Retinal pigment epithelial cell (primary cell): ENCODE measurements at regions not wholly inside any gene's neighbourhood (a gene's known extent, or its start where the extent isn't known, plus 50 kb on each side); places are given as distances from the start of the nearest gene placed in this dataset.

Experiments used
- DNase-seq: peaks from one replicate; pipeline ENCODE4 v3.0.0-alpha.2; 2010; ENCODE audit warnings: low read depth
- H3K4me3 ChIP-seq: 2 replicates; pipeline ENCODE4 v1.5.1; 2011; ENCODE audit warnings: mild to moderate bottlenecking, low read length, control low read depth, moderate library complexity
- TF ChIP-seq, protein P1 (sequence below): conservative IDR thresholded peaks from 2 replicates; pipeline ENCODE4 v1.5.1; 2011; ENCODE audit warnings: low read depth, low read length, control low read depth, inconsistent platforms

- DNase-seq: no peak
- TF ChIP-seq, protein P1, sequence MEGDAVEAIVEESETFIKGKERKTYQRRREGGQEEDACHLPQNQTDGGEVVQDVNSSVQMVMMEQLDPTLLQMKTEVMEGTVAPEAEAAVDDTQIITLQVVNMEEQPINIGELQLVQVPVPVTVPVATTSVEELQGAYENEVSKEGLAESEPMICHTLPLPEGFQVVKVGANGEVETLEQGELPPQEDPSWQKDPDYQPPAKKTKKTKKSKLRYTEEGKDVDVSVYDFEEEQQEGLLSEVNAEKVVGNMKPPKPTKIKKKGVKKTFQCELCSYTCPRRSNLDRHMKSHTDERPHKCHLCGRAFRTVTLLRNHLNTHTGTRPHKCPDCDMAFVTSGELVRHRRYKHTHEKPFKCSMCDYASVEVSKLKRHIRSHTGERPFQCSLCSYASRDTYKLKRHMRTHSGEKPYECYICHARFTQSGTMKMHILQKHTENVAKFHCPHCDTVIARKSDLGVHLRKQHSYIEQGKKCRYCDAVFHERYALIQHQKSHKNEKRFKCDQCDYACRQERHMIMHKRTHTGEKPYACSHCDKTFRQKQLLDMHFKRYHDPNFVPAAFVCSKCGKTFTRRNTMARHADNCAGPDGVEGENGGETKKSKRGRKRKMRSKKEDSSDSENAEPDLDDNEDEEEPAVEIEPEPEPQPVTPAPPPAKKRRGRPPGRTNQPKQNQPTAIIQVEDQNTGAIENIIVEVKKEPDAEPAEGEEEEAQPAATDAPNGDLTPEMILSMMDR: no peak
- H3K4me3 ChIP-seq: no peak overlapping the region
These were observed 398.3 kb upstream of the NPVF start for GRCh38 chr7:25626451-25627131.

- TF ChIP-seq, protein P1: no peak
- H3K4me3 ChIP-seq: no peak overlapping the region
- DNase-seq: no peak
These were observed 400.2 kb upstream of the NPVF start for GRCh38 chr7:25628446-25628845.

GRCh38 chr7:25632616-25633015 is 404.3 kb upstream of the NPVF start:
- TF ChIP-seq, protein P1: no peak
- no peak for DNase-seq
- H3K4me3 ChIP-seq: no peak overlapping the region

GRCh38 chr7:25633426-25634036 is 405.2 kb upstream of the NPVF start:
- no peak for DNase-seq
- no peak overlapping the region for H3K4me3 ChIP-seq
- TF ChIP-seq, protein P1: no peak

GRCh38 chr7:25636168-25636567 is 407.9 kb upstream of the NPVF start:
- DNase-seq: no peak
- TF ChIP-seq, protein P1: no peak
- no peak overlapping the region for H3K4me3 ChIP-seq

DNA sequence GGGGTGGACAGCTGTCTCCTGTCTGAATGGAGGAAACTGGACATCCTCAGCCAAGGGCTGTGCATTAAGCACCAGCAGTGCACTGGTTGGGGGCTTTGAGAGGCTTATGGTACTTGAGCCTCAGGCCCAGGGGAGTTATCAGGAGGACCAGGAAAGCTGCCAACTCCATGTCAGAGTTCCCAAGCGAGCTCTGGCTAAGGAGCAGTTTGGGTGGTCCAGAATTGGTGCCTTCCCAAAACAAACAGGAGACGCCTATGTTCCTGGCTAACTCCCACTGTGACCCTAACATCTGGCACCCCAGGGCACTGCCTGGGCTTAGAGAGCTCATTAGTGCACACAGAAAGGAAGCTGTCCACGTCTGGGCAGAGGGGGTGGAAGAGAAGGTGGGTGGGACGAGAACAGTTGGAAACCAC is 408.6 kb upstream of the NPVF start:
- H3K4me3 ChIP-seq: no peak overlapping the region
- TF ChIP-seq, protein P1: no peak
- no peak for DNase-seq

DNA sequence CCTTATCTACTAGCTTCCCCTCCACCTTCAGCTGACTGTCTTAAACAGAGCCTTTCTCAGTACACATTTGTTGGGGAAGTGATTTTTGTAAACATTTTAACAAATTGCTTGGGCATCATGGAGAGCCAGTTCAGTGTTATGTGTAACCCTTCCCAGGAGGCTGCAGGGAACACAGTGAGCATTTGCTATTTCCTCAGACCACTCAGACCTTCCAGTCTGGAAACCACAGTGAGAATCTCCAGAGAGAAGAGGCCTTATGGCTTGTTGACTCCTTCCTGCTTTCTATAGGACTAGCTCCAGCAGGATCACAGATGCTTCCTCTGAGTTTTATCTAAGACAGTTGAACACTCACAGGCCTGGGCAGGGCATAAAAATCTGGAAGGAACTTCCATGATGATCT is 409.8 kb upstream of the NPVF start:
- DNase-seq: no peak
- H3K4me3 ChIP-seq: no peak overlapping the region
- TF ChIP-seq, protein P1: no peak
